Type B pancreatic cell (in vitro differentiated cells): ENCODE measurements at regions not wholly inside any gene's neighbourhood (a gene's known extent, or its start where the extent isn't known, plus 50 kb on each side); places are given as distances from the start of the nearest gene placed in this dataset.

Experiments
- DNase-seq: peaks from one replicate; pipeline ENCODE4 v3.0.0; 2021; ENCODE audit warnings: mixed read lengths; ENCODE audit not compliant: unreplicated experiment; ENCODE audit errors: extremely low spot score
- H3K27ac Mint-ChIP-seq: 2 replicates; pipeline ENCODE4 v1.8.0; 2021; ENCODE audit warnings: mild to moderate bottlenecking, mixed read lengths
- H3K27me3 Mint-ChIP-seq: 2 replicates; pipeline ENCODE4 v1.8.0; 2021; ENCODE audit warnings: mixed read lengths
- H3K36me3 Mint-ChIP-seq: 2 replicates; pipeline ENCODE4 v1.8.0; 2021; ENCODE audit warnings: mixed read lengths
- H3K4me1 Mint-ChIP-seq: one replicate; pipeline ENCODE4 v1.8.0; 2021; ENCODE audit warnings: mixed read lengths; ENCODE audit not compliant: unreplicated experiment
- H3K4me3 Mint-ChIP-seq: 2 replicates; pipeline ENCODE4 v1.8.0; 2021; ENCODE audit warnings: mild to moderate bottlenecking, mixed read lengths
- H3K9me3 Mint-ChIP-seq: 2 replicates; pipeline ENCODE4 v1.8.0; 2021; ENCODE audit warnings: mixed read lengths
- CTCF ChIP-seq: fragments of 200-600 bp; sonication (generic); conservative IDR thresholded peaks from 2 replicates; pipeline ENCODE4 v1.5.0; 2021; ENCODE audit warnings: antibody characterized with exemption, mild to moderate bottlenecking

- TF ChIP-seq CTCF, result peak; percentile 94
- Mint-ChIP-seq H3K36me3 (peaks cover 3% of the 10 kb centered on the region), H3K27me3 (peaks cover 21% of the 10 kb centered on the region), H3K4me1 (peaks cover 11% of the 10 kb centered on the region), H3K27ac (peak overlapping the region; percentile 27), H3K4me3 (peak overlapping the region; percentile 24), H3K9me3 (peaks cover 7% of the 10 kb centered on the region)
- no peak for DNase-seq
Measured at GRCh38 chr5:108642170-108642906, 105.4 kb upstream of the FER start.

- H3K27ac Mint-ChIP-seq, result no peak overlapping the region
- peaks cover 21% of the 10 kb centered on the region for H3K27me3 Mint-ChIP-seq
- DNase-seq, result no peak
- TF ChIP-seq CTCF, result no peak
- peaks cover 11% of the 10 kb centered on the region for H3K4me1 Mint-ChIP-seq
- H3K4me3 Mint-ChIP-seq, result no peak overlapping the region
- H3K9me3 Mint-ChIP-seq, result peaks cover 1% of the 10 kb centered on the region
- H3K36me3 Mint-ChIP-seq, result no peaks in the 10 kb centered on the region
Measured at GRCh38 chr5:108641596-108641995, 106.1 kb upstream of the FER start.

- Mint-ChIP-seq H3K27me3 (peaks cover 12% of the 10 kb centered on the region), H3K9me3 (no peaks in the 10 kb centered on the region), H3K4me1 (peaks cover 11% of the 10 kb centered on the region), H3K27ac (no peak overlapping the region), H3K36me3 (no peaks in the 10 kb centered on the region), H3K4me3 (no peak overlapping the region)
- TF ChIP-seq CTCF, result no peak
- DNase-seq, result no peak
Measured at GRCh38 chr5:108639366-108639765, 108.3 kb upstream of the FER start.

GRCh38 chr5:108638021-108638420, 109.7 kb upstream of the FER start:
- no peak for DNase-seq
- TF ChIP-seq CTCF, result no peak
- H3K4me3 Mint-ChIP-seq, result no peak overlapping the region
- H3K36me3 Mint-ChIP-seq, result no peaks in the 10 kb centered on the region
- peaks cover 11% of the 10 kb centered on the region for H3K4me1 Mint-ChIP-seq
- peaks cover 8% of the 10 kb centered on the region for H3K27me3 Mint-ChIP-seq
- H3K9me3 Mint-ChIP-seq, result no peaks in the 10 kb centered on the region
- no peak overlapping the region for H3K27ac Mint-ChIP-seq

GRCh38 chr5:108637134-108637533, 110.6 kb upstream of the FER start:
- Mint-ChIP-seq H3K27me3 (peaks cover 5% of the 10 kb centered on the region), H3K27ac (no peak overlapping the region), H3K36me3 (no peaks in the 10 kb centered on the region), H3K4me1 (peaks cover 8% of the 10 kb centered on the region), H3K4me3 (no peak overlapping the region), H3K9me3 (no peaks in the 10 kb centered on the region)
- DNase-seq, result no peak
- TF ChIP-seq CTCF, result no peak
